Epithelial cell of esophagus (primary cell): ENCODE measurements at regions not wholly inside any gene's neighbourhood (a gene's known extent, or its start where the extent isn't known, plus 50 kb on each side); places are given as distances from the start of the nearest gene placed in this dataset.
A peak's percentile ranks its signal among the peaks of the same experiment; 100 is the strongest.
"Not testable (repeated sequence)": the region's sequence is repeated elsewhere in the genome, so short reads cannot be mapped to it uniquely, and the experiment has no call there.

Source experiments
- DNase-seq: peaks from one replicate; pipeline ENCODE4 v3.0.0; 2010; ENCODE audit warnings: low read depth
- H3K4me3 ChIP-seq: 2 replicates; pipeline ENCODE4 v1.5.1; 2011; ENCODE audit warnings: mild to moderate bottlenecking, low read length, control low read depth
- TF ChIP-seq, protein P1 (sequence below): IDR thresholded peaks from 2 replicates; pipeline ENCODE4 v1.5.1; 2011; ENCODE audit warnings: low read depth, mild to moderate bottlenecking, low read length, control low read depth, inconsistent platforms; ENCODE audit not compliant: insufficient read depth; ENCODE audit errors: missing control alignments

DNA sequence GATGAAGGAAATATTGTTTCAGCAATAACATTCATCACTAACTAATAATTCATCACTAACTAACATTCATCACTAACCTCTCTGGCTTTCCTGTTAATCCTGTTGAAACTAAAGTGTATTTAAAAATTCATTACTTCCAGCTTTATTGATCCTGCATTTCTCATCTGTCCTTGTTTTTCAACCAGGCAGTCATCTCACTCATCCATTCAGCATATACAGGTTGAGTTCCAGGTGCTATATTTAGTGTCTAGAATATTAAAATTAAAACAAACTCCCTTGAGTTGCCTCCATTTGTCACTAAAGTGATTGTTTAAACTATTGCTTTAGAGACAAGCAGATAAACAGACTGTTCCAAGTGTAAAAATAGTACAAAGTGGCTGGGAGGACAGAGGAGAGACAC is 58.1 kb downstream of the ATXN7L3B start:
- TF ChIP-seq, protein P1, sequence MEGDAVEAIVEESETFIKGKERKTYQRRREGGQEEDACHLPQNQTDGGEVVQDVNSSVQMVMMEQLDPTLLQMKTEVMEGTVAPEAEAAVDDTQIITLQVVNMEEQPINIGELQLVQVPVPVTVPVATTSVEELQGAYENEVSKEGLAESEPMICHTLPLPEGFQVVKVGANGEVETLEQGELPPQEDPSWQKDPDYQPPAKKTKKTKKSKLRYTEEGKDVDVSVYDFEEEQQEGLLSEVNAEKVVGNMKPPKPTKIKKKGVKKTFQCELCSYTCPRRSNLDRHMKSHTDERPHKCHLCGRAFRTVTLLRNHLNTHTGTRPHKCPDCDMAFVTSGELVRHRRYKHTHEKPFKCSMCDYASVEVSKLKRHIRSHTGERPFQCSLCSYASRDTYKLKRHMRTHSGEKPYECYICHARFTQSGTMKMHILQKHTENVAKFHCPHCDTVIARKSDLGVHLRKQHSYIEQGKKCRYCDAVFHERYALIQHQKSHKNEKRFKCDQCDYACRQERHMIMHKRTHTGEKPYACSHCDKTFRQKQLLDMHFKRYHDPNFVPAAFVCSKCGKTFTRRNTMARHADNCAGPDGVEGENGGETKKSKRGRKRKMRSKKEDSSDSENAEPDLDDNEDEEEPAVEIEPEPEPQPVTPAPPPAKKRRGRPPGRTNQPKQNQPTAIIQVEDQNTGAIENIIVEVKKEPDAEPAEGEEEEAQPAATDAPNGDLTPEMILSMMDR = no peak
- H3K4me3 ChIP-seq = no peak overlapping the region
- no peak for DNase-seq

DNA sequence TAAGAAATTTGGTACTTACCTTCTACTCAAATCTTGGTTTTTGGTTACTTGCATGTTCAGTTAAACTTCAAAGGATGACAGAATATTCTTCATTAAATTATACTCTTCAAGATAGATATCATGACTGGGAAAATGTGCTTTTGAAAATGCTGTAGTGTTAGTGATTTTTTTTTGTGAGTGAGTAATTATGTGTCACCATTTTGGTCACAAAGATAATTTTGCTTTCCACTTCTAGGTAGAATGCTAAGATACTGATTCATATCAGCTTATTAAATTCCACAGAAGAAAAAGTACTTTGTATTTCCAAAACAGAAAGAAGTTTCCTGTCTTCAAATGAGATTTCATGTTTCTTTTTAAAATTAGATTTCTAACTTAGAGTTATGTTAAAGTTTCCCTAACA is 61.2 kb downstream of the ATXN7L3B start:
- peak; percentile 19 for DNase-seq
- TF ChIP-seq, protein P1 = no peak

DNA sequence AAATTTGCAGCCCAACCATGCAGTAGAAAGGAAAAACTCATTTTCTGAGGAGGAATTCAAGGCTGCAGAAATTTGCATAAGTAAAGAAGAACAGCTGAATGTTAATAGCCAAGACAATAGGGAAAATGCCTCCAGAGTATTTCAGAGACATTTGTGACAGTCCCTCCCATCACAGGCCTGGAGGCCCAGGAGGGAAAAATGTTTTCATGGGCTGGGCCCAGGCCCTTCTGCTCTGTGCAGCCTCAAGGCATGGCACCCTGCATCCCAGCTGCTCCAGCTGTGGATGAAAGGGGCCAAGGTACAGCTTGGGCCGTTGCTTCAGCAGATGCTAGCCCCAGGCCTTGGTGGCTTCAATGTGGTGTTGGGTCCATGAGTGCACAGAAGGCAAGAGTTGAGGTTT is 62.3 kb downstream of the ATXN7L3B start:
- TF ChIP-seq, protein P1 = no peak

More for the DNA sequence above, 61.2 kb downstream of the ATXN7L3B start:
- no peak overlapping the region for H3K4me3 ChIP-seq

DNA sequence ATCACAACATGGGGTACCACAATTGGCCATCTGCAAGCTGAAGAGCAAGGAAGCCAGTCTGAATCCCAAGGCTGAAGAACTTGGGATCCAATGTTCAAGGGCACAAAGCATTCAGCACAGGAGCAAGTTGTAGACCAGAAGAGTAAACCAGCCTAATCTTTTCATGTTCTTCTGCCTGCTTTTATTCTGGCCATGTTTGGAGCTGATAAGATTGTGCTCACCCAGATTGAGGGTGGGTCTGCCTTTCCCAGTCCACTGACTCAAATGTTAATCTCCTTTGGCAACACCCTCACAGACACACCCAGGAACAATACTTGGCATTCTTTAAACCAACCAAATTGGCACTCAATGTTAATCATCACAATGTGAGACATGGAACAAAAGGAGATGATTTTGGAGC is 63.2 kb downstream of the ATXN7L3B start:
- not testable (repeated sequence) for DNase-seq

More for the DNA sequence above, 62.3 kb downstream of the ATXN7L3B start:
- no peak overlapping the region for H3K4me3 ChIP-seq
- DNase-seq = no peak

GRCh38 chr12:74602881-74603672 is 65.4 kb downstream of the ATXN7L3B start:
- TF ChIP-seq, protein P1 = no peak
- no peak for DNase-seq
- H3K4me3 ChIP-seq = no peak overlapping the region

More for the DNA sequence above, 63.2 kb downstream of the ATXN7L3B start:
- not testable (repeated sequence) for H3K4me3 ChIP-seq

DNA sequence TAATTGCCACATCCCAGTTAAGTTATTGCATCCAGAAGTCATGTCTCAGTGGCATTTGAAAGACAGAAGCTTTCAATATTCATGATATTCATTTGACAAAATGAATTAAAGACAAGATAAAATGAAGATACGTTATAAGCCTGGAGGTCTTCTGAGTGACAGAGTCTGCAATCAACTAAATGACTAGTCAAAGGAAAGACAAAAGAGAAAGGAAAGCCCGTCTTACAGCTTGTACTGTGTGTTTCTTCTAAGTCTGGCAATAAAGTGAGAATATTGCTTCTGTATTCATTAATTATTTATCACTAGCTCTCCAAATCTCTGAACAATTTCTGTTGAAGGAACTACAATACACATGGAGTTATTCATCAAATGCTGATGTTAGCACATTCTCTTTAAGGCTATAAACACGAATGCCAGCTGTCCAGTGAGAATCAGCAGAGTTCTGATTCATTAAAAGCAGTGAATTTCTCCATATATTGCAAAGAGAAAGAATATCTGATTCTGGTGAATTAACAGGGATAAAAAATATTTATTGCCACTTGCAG is 70.7 kb downstream of the ATXN7L3B start:
- no peak for DNase-seq
- TF ChIP-seq, protein P1 = no peak
- H3K4me3 ChIP-seq = no peak overlapping the region

GRCh38 chr12:74610711-74611110 is 73.1 kb downstream of the ATXN7L3B start:
- no peak overlapping the region for H3K4me3 ChIP-seq
- TF ChIP-seq, protein P1 = no peak
- DNase-seq = no peak
